CD14-positive monocyte (primary cell): ENCODE measurements at regions not wholly inside any gene's neighbourhood (a gene's known extent, or its start where the extent isn't known, plus 50 kb on each side); places are given as distances from the start of the nearest gene placed in this dataset.
A peak's percentile ranks its signal among the peaks of the same experiment; 100 is the strongest.
"Not testable (repeated sequence)": the region's sequence is repeated elsewhere in the genome, so short reads cannot be mapped to it uniquely, and the experiment has no call there.

Experiments
- DNase-seq, 3 donors: peaks; one replicate each; pipeline ENCODE4 v3.0.0-alpha.2; 2011 to 2022
- H2AFZ ChIP-seq: 2 replicates; pipeline ENCODE4 v1.6.0; 2012; ENCODE audit warnings: mild to moderate bottlenecking, low read depth, low read length, inconsistent platforms; ENCODE audit not compliant: insufficient read depth, poor library complexity, severe bottlenecking
- H3K27ac ChIP-seq, 2 donors: 1 replicate in 1 of 2; 2 replicates in 1 of 2; pipeline ENCODE4 v1.5.1; 2012 to 2013; ENCODE audit warnings: low read length in 2 of 2, control low read depth in 1 of 2, inconsistent platforms in 1 of 2, low read depth in 1 of 2, mild to moderate bottlenecking in 1 of 2
- H3K27me3 ChIP-seq, 2 donors: one replicate each; pipeline versions ENCODE4 v1.6.0 to v1.6.1; 2011 to 2013; ENCODE audit warnings: low read length in 2 of 2; ENCODE audit not compliant: control insufficient read depth in 2 of 2, insufficient read depth in 2 of 2
- H3K36me3 ChIP-seq, 2 donors: replicated peaks in 1 of 2; 1 replicate in 1 of 2; 2 replicates in 1 of 2; pipeline versions ENCODE4 v1.5.1 to v1.6.1; 2012 to 2013; ENCODE audit warnings: low read length in 2 of 2, control low read depth in 1 of 2, inconsistent platforms in 1 of 2, mild to moderate bottlenecking in 1 of 2; ENCODE audit not compliant: insufficient read depth in 2 of 2, control insufficient read depth in 1 of 2
- H3K4me1 ChIP-seq, 2 donors: 1 replicate in 1 of 2; 2 replicates in 1 of 2; pipeline versions ENCODE4 v1.5.1 to v1.6.1; 2012 to 2013; ENCODE audit warnings: low read length in 2 of 2, control low read depth in 1 of 2, inconsistent platforms in 1 of 2, mild to moderate bottlenecking in 1 of 2, moderate library complexity in 1 of 2; ENCODE audit not compliant: insufficient read depth in 2 of 2, control insufficient read depth in 1 of 2
- H3K4me2 ChIP-seq: replicated peaks from 2 replicates; pipeline ENCODE3; 2012; ENCODE audit warnings: low read length, moderate library complexity, mild to moderate bottlenecking; ENCODE audit not compliant: poor library complexity, severe bottlenecking; ENCODE audit errors: extremely low read depth
- H3K4me3 ChIP-seq, 3 experiments: fragments of 200-600 bp in 1 of 3; sonication (generic) in 1 of 3; replicated peaks in 1 of 3; 1 replicate in 2 of 3; 2 replicates in 1 of 3; pipeline ENCODE4 v1.5.1; 2011 to 2013; ENCODE audit warnings: low read length in 3 of 3, mild to moderate bottlenecking in 3 of 3, control low read depth in 2 of 3, low read depth in 2 of 3, inconsistent platforms in 1 of 3, moderate library complexity in 1 of 3
- H3K79me2 ChIP-seq: 2 replicates; pipeline ENCODE4 v1.6.0; 2012; ENCODE audit warnings: mild to moderate bottlenecking, control low read depth, inconsistent platforms, low read length, moderate library complexity; ENCODE audit not compliant: insufficient read depth
- H3K9ac ChIP-seq: 2 replicates; pipeline ENCODE4 v1.6.0; 2017; ENCODE audit warnings: low read length, mild to moderate bottlenecking; ENCODE audit not compliant: insufficient read depth, poor library complexity, severe bottlenecking
- H3K9me3 ChIP-seq, 2 donors: replicated peaks in 1 of 2; 1 replicate in 1 of 2; 2 replicates in 1 of 2; pipeline versions ENCODE4 v1.5.1 to v1.6.1; 2012 to 2013; ENCODE audit warnings: low read length in 2 of 2, control low read depth in 1 of 2; ENCODE audit not compliant: control insufficient read depth in 1 of 2, insufficient read depth in 1 of 2
- H4K20me1 ChIP-seq: 2 replicates; pipeline ENCODE4 v1.6.0; 2012; ENCODE audit warnings: mild to moderate bottlenecking, low read length, control low read depth, moderate library complexity; ENCODE audit not compliant: insufficient read depth
- H3K27ac Mint-ChIP-seq, 7 donors: one replicate each; pipeline ENCODE4 v1.8.0; 2020; ENCODE audit warnings: mild to moderate bottlenecking in 7 of 7, mixed read lengths in 7 of 7, moderate library complexity in 6 of 7, inconsistent platforms in 2 of 7
- H3K27me3 Mint-ChIP-seq, 3 donors: one replicate each; pipeline ENCODE4 v1.8.0; 2021 to 2022; ENCODE audit warnings: low read depth in 3 of 3, mild to moderate bottlenecking in 3 of 3, mixed read lengths in 3 of 3, moderate library complexity in 3 of 3, inconsistent platforms in 1 of 3
- H3K36me3 Mint-ChIP-seq, 2 donors: one replicate each; pipeline ENCODE4 v1.8.0; 2020; ENCODE audit warnings: mixed read lengths in 2 of 2, inconsistent platforms in 1 of 2, mild to moderate bottlenecking in 1 of 2
- H3K4me1 Mint-ChIP-seq: one replicate; pipeline ENCODE4 v1.8.0; 2020; ENCODE audit warnings: mild to moderate bottlenecking, mixed read lengths
- H3K4me3 Mint-ChIP-seq, 2 donors: one replicate each; pipeline ENCODE4 v1.8.0; 2020; ENCODE audit warnings: mild to moderate bottlenecking in 2 of 2, mixed read lengths in 2 of 2, moderate library complexity in 1 of 2
- H3K9me3 Mint-ChIP-seq, 7 donors: one replicate each; pipeline ENCODE4 v1.8.0; 2020 to 2022; ENCODE audit warnings: mixed read lengths in 7 of 7, mild to moderate bottlenecking in 6 of 7, moderate library complexity in 6 of 7, inconsistent platforms in 2 of 7
- WGBS: methylation state at CpG from one replicate; pipeline ENCODE4 v1.1.5; 2013; ENCODE audit warnings: missing lambda C conversion rate; ENCODE audit not compliant: insufficient coverage; 5-methylcytosine and 5-hydroxymethylcytosine counted together
- intact Hi-C, 2 donors: fragments of 100-400 bp; cut with micrococcal nuclease; formaldehyde crosslinking; loops; one replicate each; pipeline versions ENCODE4 v1.15.0 to v1.15.1; 2023
- TF ChIP-seq, protein P1 (sequence below): fragments of 200-600 bp; IDR thresholded peaks from one replicate; pipeline ENCODE4 v1.8.0; 2022; ENCODE audit warnings: antibody characterized with exemption, mild to moderate bottlenecking

DNA sequence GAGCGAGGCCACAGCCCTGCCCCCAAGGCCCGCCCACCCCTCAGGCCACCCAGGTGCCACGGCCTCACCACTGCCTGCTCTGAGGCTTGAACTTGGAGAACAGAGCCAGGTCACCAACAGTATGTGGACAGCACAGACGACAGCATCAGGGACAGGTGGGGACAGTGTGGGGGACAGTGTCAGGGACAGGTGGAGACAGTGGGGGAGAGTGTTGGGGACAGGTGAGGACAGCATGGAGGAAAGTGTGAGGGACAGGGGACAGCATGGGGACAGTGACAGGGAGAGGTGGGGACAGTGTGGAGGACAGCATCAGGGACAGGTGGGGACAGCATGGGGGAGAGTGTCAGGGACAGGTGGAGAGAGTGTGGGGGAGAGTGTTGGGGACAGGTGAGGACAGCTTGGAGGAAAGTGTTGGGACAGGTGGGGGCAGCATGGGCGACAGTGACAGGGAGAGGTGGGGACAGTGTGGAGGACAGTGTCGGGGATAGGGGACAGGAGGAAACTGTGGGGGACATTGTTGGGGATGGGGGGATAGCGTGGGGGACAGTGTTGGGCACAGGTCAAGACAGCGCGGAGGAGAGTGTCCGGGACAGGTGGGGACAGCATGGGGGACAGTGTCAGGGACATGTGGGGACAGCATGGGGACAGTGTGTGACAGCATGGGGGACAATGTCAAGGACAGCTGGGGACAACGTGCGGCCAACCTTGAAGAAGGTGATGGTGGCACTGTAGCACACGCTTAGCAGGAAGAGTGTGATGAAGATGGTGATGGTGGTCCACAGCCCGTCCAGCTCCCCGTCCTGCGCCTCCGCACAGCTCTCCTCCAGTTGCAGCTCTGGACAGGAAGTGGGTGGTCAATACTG is 114.9 kb downstream of the TMEM121 start:
- TF ChIP-seq, protein P1, sequence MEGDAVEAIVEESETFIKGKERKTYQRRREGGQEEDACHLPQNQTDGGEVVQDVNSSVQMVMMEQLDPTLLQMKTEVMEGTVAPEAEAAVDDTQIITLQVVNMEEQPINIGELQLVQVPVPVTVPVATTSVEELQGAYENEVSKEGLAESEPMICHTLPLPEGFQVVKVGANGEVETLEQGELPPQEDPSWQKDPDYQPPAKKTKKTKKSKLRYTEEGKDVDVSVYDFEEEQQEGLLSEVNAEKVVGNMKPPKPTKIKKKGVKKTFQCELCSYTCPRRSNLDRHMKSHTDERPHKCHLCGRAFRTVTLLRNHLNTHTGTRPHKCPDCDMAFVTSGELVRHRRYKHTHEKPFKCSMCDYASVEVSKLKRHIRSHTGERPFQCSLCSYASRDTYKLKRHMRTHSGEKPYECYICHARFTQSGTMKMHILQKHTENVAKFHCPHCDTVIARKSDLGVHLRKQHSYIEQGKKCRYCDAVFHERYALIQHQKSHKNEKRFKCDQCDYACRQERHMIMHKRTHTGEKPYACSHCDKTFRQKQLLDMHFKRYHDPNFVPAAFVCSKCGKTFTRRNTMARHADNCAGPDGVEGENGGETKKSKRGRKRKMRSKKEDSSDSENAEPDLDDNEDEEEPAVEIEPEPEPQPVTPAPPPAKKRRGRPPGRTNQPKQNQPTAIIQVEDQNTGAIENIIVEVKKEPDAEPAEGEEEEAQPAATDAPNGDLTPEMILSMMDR, result no peak
- H3K27ac ChIP-seq, result no peak overlapping the region
- intact Hi-C loops, result no loop called here
- H2AFZ ChIP-seq, result no peak overlapping the region
- no peak overlapping the region for H3K27ac Mint-ChIP-seq
- no peaks in the 10 kb centered on the region for H4K20me1 ChIP-seq
- H3K36me3 ChIP-seq, result no peaks in the 10 kb centered on the region
- H3K27me3 ChIP-seq, result no peaks in the 10 kb centered on the region
- no peaks in the 10 kb centered on the region for H3K9me3 ChIP-seq
- H3K36me3 Mint-ChIP-seq, result no peaks in the 10 kb centered on the region
- H3K79me2 ChIP-seq, result no peaks in the 10 kb centered on the region
- H3K9ac ChIP-seq, result no peak overlapping the region
- no peaks in the 10 kb centered on the region for H3K9me3 Mint-ChIP-seq
- H3K4me3 ChIP-seq, result no peak overlapping the region
- peak in 1 of 3 donors; percentile 3 for DNase-seq
- no peak overlapping the region for H3K4me3 Mint-ChIP-seq
- no peaks in the 10 kb centered on the region for H3K4me1 ChIP-seq
- WGBS, result 92% methylated on average over 9 of the region's 17 CpGs
- H3K4me2 ChIP-seq, result no peak overlapping the region
- H3K4me1 Mint-ChIP-seq, result no peaks in the 10 kb centered on the region
- peaks cover 0 to 2% (median 0%) of the 10 kb centered on the region in 3 donors for H3K27me3 Mint-ChIP-seq

- intact Hi-C loops, H3K9ac ChIP-seq: not testable (repeated sequence)
- 85% methylated on average over 5 of the region's 12 CpGs for WGBS
Observed at GRCh38 chr14:105641951-105642350, 115.6 kb downstream of the TMEM121 start.

GRCh38 chr14:105642486-105642885 is 116.1 kb downstream of the TMEM121 start:
- H2AFZ ChIP-seq, H3K27me3 Mint-ChIP-seq, H3K36me3 Mint-ChIP-seq, H3K4me3 ChIP-seq, H3K27ac ChIP-seq, H3K4me1 Mint-ChIP-seq, H3K9me3 Mint-ChIP-seq, H3K9me3 ChIP-seq, intact Hi-C loops, DNase-seq, H3K9ac ChIP-seq, H3K4me2 ChIP-seq, H3K4me3 Mint-ChIP-seq, H4K20me1 ChIP-seq, H3K27ac Mint-ChIP-seq, H3K36me3 ChIP-seq, H3K79me2 ChIP-seq, H3K27me3 ChIP-seq, H3K4me1 ChIP-seq: not testable (repeated sequence)
- WGBS, result no CpG with 5 or more reads among the region's 19 CpGs

More at GRCh38 chr14:105641951-105642350, 115.6 kb downstream of the TMEM121 start:
- H2AFZ ChIP-seq, H3K27ac Mint-ChIP-seq, H3K36me3 ChIP-seq, H3K27ac ChIP-seq, H3K79me2 ChIP-seq, H3K9me3 ChIP-seq, H3K4me2 ChIP-seq, H3K9me3 Mint-ChIP-seq, H4K20me1 ChIP-seq, H3K4me1 Mint-ChIP-seq, H3K27me3 Mint-ChIP-seq, H3K27me3 ChIP-seq, H3K4me1 ChIP-seq, H3K36me3 Mint-ChIP-seq, H3K4me3 Mint-ChIP-seq, H3K4me3 ChIP-seq: not testable (repeated sequence)
- peak in 1 of 3 donors; percentile 4 for DNase-seq

GRCh38 chr14:105643406-105644052 is 117.1 kb downstream of the TMEM121 start:
- H3K4me3 ChIP-seq, H3K27me3 Mint-ChIP-seq, H3K4me3 Mint-ChIP-seq, H3K27me3 ChIP-seq, H4K20me1 ChIP-seq, H3K27ac ChIP-seq, H3K36me3 Mint-ChIP-seq, H3K79me2 ChIP-seq, H2AFZ ChIP-seq, H3K4me1 Mint-ChIP-seq, H3K9me3 ChIP-seq, H3K36me3 ChIP-seq, H3K9me3 Mint-ChIP-seq, H3K27ac Mint-ChIP-seq, H3K4me1 ChIP-seq, intact Hi-C loops, H3K4me2 ChIP-seq, H3K9ac ChIP-seq, DNase-seq: not testable (repeated sequence)
- WGBS, result 91% methylated on average over 22 of the region's 30 CpGs
